ENCODE measurements at regions not wholly inside any gene's neighbourhood (a gene's known extent, or its start where the extent isn't known, plus 50 kb on each side); places are given as distances from the start of the nearest gene placed in this dataset.

DNA sequence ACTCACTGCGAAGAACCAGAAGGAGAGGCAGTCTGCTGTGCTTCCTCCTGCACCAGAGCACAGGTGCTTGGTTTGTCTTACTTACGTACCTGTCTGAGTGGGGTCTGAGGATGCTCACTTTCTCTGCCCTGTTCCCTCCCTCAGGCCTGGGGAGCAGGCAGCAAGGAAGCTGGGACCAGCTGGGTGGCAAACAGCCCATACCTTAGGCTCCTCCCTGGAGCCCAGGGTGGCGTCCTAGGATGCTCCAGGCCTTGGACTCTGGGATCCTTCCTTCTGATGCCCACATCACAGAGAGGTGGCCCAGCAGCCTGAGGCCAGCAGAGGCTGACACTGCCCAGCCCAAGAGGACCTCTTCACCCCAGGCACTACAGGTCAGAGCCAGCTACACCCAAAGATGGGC, 593.2 kb downstream of the BRD1 start:
- no peaks in the 10 kb centered on the region for H3K36me3 ChIP-seq (replicated peaks in 1 of 2)
- intact Hi-C loops (cut with DNase I), result no loop called here
- no peaks in the 10 kb centered on the region for H3K27me3 ChIP-seq
- no peak overlapping the region for H3K4me3 ChIP-seq
- DNase-seq, result peak in 2 of 7 donors; percentile 3 to 31
- no peaks in the 10 kb centered on the region for H3K9me3 ChIP-seq (replicated peaks in 1 of 3)
- TF ChIP-seq, protein P1, sequence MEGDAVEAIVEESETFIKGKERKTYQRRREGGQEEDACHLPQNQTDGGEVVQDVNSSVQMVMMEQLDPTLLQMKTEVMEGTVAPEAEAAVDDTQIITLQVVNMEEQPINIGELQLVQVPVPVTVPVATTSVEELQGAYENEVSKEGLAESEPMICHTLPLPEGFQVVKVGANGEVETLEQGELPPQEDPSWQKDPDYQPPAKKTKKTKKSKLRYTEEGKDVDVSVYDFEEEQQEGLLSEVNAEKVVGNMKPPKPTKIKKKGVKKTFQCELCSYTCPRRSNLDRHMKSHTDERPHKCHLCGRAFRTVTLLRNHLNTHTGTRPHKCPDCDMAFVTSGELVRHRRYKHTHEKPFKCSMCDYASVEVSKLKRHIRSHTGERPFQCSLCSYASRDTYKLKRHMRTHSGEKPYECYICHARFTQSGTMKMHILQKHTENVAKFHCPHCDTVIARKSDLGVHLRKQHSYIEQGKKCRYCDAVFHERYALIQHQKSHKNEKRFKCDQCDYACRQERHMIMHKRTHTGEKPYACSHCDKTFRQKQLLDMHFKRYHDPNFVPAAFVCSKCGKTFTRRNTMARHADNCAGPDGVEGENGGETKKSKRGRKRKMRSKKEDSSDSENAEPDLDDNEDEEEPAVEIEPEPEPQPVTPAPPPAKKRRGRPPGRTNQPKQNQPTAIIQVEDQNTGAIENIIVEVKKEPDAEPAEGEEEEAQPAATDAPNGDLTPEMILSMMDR (IDR thresholded peaks at IDR 0.05), result no peak
- no peak for TF ChIP-seq POLR2A (IDR thresholded peaks at IDR 0.05)
- no peak overlapping the region for H3K27ac ChIP-seq
- H3K4me1 ChIP-seq (replicated peaks in 1 of 2), result no peaks in the 10 kb centered on the region
- 58 to 81% (median 78%) methylated on average over 2 to 3 of the region's 3 CpGs for WGBS, 4 donors

DNA sequence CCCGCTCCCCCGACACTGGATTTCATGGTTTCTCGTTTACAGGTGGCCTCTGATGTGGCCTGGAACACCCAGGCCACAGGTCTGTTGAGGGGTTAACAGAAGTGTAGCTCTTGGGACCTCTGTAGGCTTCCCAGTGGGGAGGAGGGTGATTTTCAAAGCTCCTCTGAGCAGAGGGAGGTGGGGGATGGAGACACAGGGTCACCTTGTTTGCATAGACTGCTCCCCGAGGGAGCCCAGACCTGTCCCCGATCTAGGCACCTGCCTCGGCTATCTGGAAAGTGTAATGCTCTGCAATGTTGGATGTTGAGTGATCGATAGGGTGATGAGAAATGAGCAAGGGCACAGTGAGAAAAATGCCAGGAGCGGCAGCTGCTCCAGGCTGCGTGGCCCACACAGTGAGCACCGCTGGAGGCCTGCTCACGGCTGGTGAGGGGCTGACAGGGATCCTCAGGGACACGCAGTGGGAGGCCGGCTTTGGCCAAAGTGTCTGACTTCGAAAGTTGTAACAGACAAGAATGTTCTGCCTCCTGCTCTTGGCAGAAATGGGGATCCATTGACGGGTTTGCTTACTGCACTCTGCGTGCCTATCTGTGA, 594.1 kb downstream of the BRD1 start:
- Histone ChIP-seq H3K36me3 (replicated peaks in 1 of 2) (no peaks in the 10 kb centered on the region), H3K9me3 (replicated peaks in 1 of 3) (no peaks in the 10 kb centered on the region), H3K4me3 (no peak overlapping the region), H3K27me3 (no peaks in the 10 kb centered on the region), H3K27ac (no peak overlapping the region), H3K4me1 (replicated peaks in 1 of 2) (no peaks in the 10 kb centered on the region)
- peak in 2 of 7 donors; percentile 1 to 13 for DNase-seq
- intact Hi-C loops (cut with DNase I), result no loop called here
- WGBS, 4 donors, result 62 to 77% (median 69%) methylated on average over 12 to 16 of the region's 16 CpGs
- TF ChIP-seq, protein P1 (IDR thresholded peaks at IDR 0.05), result no peak
- no peak for TF ChIP-seq POLR2A (IDR thresholded peaks at IDR 0.05)

DNA sequence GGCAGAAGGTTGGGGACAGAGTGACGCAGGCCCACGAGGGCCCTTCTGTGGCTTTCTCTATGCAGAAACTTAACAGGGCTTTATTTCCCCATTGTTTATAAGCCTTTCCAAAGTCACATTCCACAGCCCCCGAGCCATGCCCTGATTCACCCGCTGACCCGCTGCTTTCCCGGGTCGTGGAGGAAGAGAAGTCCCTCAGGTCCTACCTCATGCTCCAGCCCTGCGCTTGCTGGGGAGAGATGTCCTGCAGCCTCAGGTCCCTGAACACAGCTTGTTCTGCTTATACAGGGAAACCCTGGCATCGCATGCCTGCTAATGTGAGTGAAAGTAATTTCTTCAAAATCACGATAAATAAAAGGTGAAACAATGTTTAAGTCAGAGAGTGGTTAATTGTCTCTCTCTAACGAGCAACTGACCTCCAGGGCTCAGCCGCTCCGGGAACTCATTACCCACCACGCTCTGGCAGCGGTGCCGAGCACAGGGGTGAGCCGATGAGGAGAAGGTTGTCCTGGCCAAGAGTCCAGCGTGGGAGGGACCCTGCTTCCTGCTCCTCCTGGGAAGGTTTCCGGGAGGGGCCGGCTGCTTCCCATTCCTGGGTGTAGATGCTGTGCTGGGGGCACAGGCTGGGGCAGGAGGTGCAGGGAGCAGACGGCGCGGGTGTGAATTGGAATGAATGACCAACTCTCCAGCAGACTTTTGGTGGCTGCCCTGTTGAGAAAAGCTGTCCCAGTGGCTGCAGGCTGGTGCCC, 595.2 kb downstream of the BRD1 start:
- DNase-seq, result peak in 2 of 7 donors; percentile 1 to 11
- H3K4me3 ChIP-seq, result no peak overlapping the region
- no peak for TF ChIP-seq POLR2A (IDR thresholded peaks at IDR 0.05)
- TF ChIP-seq, protein P1 (IDR thresholded peaks at IDR 0.05), result no peak
- no peaks in the 10 kb centered on the region for H3K4me1 ChIP-seq (replicated peaks in 1 of 2)
- no peaks in the 10 kb centered on the region for H3K9me3 ChIP-seq (replicated peaks in 1 of 3)
- intact Hi-C loops (cut with DNase I), result no loop called here
- no peaks in the 10 kb centered on the region for H3K36me3 ChIP-seq (replicated peaks in 1 of 2)
- WGBS, 4 donors, result 58 to 63% (median 60%) methylated on average over 18 to 23 of the region's 23 CpGs
- H3K27me3 ChIP-seq, result no peaks in the 10 kb centered on the region
- no peak overlapping the region for H3K27ac ChIP-seq

DNA sequence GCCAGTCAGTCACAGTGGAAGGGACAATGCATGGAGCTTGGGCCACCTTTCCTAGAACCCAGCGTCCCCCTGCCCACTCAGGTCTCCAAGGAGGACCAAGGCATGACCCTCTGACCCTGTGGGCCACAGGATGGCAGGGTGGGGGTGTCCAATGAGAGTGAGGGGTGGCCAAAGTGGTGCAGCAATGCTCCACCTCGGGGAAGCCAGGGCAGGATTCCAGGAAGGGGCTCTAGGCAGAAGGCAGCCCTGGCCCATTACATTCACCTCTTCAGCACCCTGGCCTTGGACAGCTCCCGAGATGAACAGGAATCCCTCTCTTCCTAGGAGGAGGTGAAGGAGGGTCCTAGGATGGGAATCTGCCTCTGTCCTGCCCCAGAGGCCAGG, 597.5 kb downstream of the BRD1 start:
- intact Hi-C loops (cut with DNase I), result no loop called here
- 26 to 45% (median 38%) methylated on average over 3 of the region's 3 CpGs for WGBS, 4 donors

More for the DNA sequence above, 597.5 kb downstream of the BRD1 start:
- TF ChIP-seq POLR2A (IDR thresholded peaks at IDR 0.05), result no peak
- TF ChIP-seq, protein P1 (IDR thresholded peaks at IDR 0.05), result no peak
- Histone ChIP-seq H3K9me3 (replicated peaks in 1 of 3) (no peaks in the 10 kb centered on the region), H3K4me1 (replicated peaks in 1 of 2) (no peaks in the 10 kb centered on the region), H3K27me3 (no peaks in the 10 kb centered on the region), H3K4me3 (no peak overlapping the region), H3K36me3 (replicated peaks in 1 of 2) (no peaks in the 10 kb centered on the region), H3K27ac (no peak overlapping the region)
- DNase-seq, result peak in 2 of 7 donors; percentile 4 to 28

Measured in adrenal gland (tissue), 9 donors.